Chondrocyte (in vitro differentiated cells): ENCODE measurements at regions not wholly inside any gene's neighbourhood (a gene's known extent, or its start where the extent isn't known, plus 50 kb on each side); places are given as distances from the start of the nearest gene placed in this dataset.
A peak's percentile ranks its signal among the peaks of the same experiment; 100 is the strongest.

Experiments used
- DNase-seq: peaks from one replicate; pipeline ENCODE4 v3.0.0; 2021; ENCODE audit warnings: mixed read lengths, low spot score
- H3K27ac Mint-ChIP-seq: one replicate; pipeline ENCODE4 v1.8.0; 2021; ENCODE audit warnings: mild to moderate bottlenecking, moderate library complexity, mixed read lengths; ENCODE audit not compliant: unreplicated experiment
- H3K27me3 Mint-ChIP-seq: 2 replicates; pipeline ENCODE4 v1.8.0; 2021; ENCODE audit warnings: low read depth, mixed read lengths
- H3K36me3 Mint-ChIP-seq: 2 replicates; pipeline ENCODE4 v1.8.0; 2021; ENCODE audit warnings: low read depth, mixed read lengths
- H3K4me1 Mint-ChIP-seq: 2 replicates; pipeline ENCODE4 v1.8.0; 2021; ENCODE audit warnings: low read depth, mild to moderate bottlenecking, mixed read lengths
- H3K4me3 Mint-ChIP-seq: one replicate; pipeline ENCODE4 v1.8.0; 2021; ENCODE audit warnings: mild to moderate bottlenecking, moderate library complexity, mixed read lengths; ENCODE audit not compliant: unreplicated experiment
- H3K9me3 Mint-ChIP-seq: 2 replicates; pipeline ENCODE4 v1.8.0; 2021; ENCODE audit warnings: low read depth, mixed read lengths
- TF ChIP-seq, protein P1 (sequence below): fragments of 200-600 bp; sonication (generic); IDR thresholded peaks from 2 replicates; pipeline ENCODE4 v1.5.0; 2021; ENCODE audit warnings: antibody characterized with exemption, mild to moderate bottlenecking, moderate library complexity

DNA sequence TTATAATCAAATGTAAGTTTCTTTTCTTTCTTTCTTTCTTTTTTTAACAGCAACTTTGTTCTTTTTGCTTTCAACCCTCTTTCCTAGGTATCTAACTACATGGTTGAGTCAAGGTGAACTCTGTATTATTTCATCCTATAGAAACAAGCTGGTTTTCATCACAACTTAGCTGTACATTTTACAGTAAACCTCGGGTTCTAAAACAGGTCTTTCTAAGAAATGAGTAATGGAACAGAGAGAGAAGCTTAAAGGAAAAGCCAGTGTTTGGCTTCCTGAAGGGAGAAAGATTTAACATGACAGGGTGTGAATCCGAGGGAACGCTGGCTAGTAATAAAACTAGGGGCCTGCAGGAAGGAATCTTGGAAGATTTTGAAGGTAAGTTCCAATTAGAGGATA, 143.4 kb upstream of the ITGB1 start:
- Mint-ChIP-seq H3K4me3 (no peak overlapping the region), H3K36me3 (no peaks in the 10 kb centered on the region), H3K9me3 (peaks cover 6% of the 10 kb centered on the region), H3K27me3 (no peaks in the 10 kb centered on the region), H3K27ac (no peak overlapping the region), H3K4me1 (peaks cover 13% of the 10 kb centered on the region)
- no peak for DNase-seq
- TF ChIP-seq, protein P1, sequence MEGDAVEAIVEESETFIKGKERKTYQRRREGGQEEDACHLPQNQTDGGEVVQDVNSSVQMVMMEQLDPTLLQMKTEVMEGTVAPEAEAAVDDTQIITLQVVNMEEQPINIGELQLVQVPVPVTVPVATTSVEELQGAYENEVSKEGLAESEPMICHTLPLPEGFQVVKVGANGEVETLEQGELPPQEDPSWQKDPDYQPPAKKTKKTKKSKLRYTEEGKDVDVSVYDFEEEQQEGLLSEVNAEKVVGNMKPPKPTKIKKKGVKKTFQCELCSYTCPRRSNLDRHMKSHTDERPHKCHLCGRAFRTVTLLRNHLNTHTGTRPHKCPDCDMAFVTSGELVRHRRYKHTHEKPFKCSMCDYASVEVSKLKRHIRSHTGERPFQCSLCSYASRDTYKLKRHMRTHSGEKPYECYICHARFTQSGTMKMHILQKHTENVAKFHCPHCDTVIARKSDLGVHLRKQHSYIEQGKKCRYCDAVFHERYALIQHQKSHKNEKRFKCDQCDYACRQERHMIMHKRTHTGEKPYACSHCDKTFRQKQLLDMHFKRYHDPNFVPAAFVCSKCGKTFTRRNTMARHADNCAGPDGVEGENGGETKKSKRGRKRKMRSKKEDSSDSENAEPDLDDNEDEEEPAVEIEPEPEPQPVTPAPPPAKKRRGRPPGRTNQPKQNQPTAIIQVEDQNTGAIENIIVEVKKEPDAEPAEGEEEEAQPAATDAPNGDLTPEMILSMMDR = no peak

DNA sequence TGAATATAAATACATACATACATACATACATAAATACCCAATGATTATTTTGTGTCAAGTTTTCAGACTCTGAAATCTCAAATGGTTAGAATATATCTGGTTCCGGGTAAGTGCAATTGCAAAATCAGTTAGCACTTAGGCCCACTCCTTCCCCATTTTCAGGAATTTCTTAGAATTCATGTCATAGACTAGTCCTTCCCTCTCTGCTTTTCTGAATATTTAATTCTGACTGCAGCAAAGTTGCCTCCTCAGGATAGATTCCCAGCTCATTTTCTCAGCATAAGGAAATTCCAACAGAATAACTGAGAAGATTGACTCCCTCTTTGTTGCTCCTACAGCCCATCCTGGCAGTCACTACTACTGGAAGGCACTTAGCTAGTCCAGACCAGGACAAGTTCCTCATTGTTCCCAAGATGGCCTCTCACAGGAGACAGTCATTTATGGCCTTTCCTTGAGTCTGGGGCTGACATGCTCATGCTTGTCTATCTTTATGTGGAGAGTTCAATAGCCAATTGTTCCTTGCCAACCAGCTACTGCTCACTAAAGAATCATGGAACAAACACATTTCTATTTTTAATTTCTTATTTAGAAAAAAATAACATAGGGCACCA, 142.9 kb upstream of the ITGB1 start:
- Mint-ChIP-seq H3K4me1 (peaks cover 13% of the 10 kb centered on the region), H3K27me3 (no peaks in the 10 kb centered on the region), H3K4me3 (no peak overlapping the region), H3K27ac (peak overlapping the region; percentile 51), H3K36me3 (no peaks in the 10 kb centered on the region), H3K9me3 (peaks cover 6% of the 10 kb centered on the region)
- no peak for DNase-seq
- TF ChIP-seq, protein P1 = no peak

DNA sequence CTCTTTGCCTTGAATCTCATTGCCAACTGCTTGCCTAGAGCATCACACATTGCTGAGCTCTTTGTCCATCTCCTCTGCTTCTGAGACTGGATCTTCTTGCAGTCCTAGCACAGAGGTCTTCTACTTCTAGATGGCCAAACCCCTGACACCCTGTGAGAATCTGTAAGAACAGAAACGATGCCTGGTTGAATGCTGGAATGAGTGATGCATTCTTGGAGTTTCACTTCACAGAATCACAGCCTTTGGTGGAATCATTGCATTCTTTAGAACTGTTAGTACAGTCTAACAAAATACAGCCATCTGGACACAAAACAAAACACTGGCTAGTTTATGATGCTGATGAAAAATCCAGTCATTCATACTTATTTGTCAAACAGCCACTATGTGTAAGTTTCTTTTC, 141.7 kb upstream of the ITGB1 start:
- Mint-ChIP-seq H3K36me3 (peaks cover under 1% of the 10 kb centered on the region), H3K4me3 (no peak overlapping the region), H3K27ac (peak overlapping the region; percentile 71), H3K4me1 (peaks cover 13% of the 10 kb centered on the region), H3K27me3 (no peaks in the 10 kb centered on the region), H3K9me3 (peaks cover 7% of the 10 kb centered on the region)
- no peak for DNase-seq
- TF ChIP-seq, protein P1 = no peak

DNA sequence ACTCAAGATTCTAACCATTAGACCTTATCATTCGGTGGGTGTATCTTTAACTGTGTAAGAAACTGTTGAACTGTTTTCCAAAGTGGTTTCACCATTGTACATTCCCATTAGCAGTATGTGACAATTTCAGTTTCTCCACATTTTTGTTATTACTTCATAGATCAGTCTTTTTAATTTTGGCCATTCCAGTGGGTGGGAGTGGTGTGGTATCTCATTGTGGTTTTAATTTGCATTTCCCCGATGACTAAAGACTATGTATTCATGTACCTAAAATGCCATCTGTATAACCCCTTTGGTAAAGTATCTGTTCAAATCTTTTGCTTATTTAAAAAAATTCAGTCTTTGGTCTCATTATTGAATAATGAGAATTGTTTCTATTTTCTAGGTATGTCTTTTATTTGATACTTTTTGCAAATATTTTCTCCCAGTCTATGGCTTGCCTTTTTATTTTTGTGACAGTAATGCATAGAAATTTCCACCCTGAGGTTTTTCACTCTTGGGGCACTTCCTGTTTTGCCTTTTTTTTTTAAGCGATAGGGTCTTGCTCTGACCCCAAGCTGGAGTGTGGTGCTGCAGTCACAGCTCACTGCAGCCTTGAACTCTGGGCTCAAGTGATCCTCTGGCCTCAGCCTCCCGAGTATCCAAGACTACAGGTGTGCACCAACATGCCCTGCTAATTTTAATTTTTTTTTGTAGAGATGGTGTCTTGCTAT, 141.1 kb upstream of the ITGB1 start:
- TF ChIP-seq, protein P1 = no peak
- DNase-seq = no peak
- Mint-ChIP-seq H3K36me3 (peaks cover 2% of the 10 kb centered on the region), H3K27me3 (no peaks in the 10 kb centered on the region), H3K9me3 (peaks cover 10% of the 10 kb centered on the region), H3K27ac (peak overlapping the region; percentile 71), H3K4me1 (peaks cover 13% of the 10 kb centered on the region), H3K4me3 (no peak overlapping the region)

DNA sequence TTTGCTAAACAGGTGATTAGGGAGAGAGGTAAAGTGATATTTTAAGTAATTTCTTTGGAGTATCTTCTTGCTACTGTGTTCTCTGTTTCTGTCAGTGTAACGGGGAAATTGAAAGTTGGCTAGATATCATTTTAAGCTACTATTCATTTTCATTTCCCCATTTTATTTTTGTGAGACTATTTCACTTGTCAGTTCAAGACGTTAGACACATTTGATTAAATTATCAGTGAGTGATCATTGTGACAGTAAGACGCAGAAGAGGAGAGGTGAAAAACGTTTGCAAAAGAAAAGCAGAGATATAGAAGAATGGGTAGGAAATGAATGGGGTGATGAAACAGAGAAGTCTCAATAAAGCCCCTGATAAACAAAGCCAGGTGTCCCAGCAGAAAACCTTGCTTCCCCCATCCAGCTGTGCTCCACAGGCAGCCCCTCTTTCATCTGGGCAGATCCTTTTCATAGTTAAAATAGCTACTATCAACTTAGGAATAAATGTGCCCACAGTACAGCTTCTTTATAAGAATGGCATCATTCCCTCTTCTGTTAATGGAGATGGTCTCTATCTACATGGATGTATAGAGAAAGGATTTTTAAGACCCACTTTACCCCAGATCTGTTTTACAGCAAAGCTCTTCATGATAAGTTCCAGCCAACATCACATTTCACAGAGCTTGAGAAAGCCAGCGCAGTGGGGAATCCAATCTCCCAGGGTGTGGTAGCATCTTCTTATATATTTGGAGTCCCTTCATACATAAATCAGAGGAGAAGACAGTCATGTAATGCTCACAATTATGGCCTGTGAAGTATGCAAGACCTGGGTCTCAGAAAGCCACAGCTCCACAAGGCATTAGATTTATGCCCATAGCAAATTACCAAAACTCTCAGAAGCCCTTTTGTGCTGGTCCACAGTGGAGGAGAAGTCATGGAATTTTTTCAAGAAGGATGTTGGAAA, 138.1 kb upstream of the ITGB1 start:
- peaks cover 7% of the 10 kb centered on the region for H3K9me3 Mint-ChIP-seq
- H3K27ac Mint-ChIP-seq = no peak overlapping the region
- DNase-seq = no peak
- H3K27me3 Mint-ChIP-seq = no peaks in the 10 kb centered on the region
- H3K36me3 Mint-ChIP-seq = peaks cover 2% of the 10 kb centered on the region
- no peak overlapping the region for H3K4me3 Mint-ChIP-seq
- H3K4me1 Mint-ChIP-seq = peaks cover 10% of the 10 kb centered on the region
- TF ChIP-seq, protein P1 = no peak
